HFFc6 (cell line): ENCODE measurements at regions not wholly inside any gene's neighbourhood (a gene's known extent, or its start where the extent isn't known, plus 50 kb on each side); places are given as distances from the start of the nearest gene placed in this dataset.
"Not testable (repeated sequence)": the region's sequence is repeated elsewhere in the genome, so short reads cannot be mapped to it uniquely, and the experiment has no call there.

Source experiments
- DNase-seq: peaks from one replicate; pipeline ENCODE4 v3.0.0-alpha.2; 2018
- H3K27ac Mint-ChIP-seq: 2 replicates; pipeline ENCODE4 v1.8.0; 2020; ENCODE audit warnings: mild to moderate bottlenecking, mixed read lengths
- H3K27me3 Mint-ChIP-seq: 2 replicates; pipeline ENCODE4 v1.8.0; 2021; ENCODE audit warnings: mild to moderate bottlenecking, moderate library complexity, mixed read lengths; ENCODE audit not compliant: insufficient read depth
- H3K36me3 Mint-ChIP-seq: 2 replicates; pipeline ENCODE4 v1.8.0; 2021; ENCODE audit warnings: low read depth, mixed read lengths
- H3K4me1 Mint-ChIP-seq: 2 replicates; pipeline ENCODE4 v1.8.0; 2020; ENCODE audit warnings: low read depth, mixed read lengths
- H3K4me3 Mint-ChIP-seq: 2 replicates; pipeline ENCODE4 v1.8.0; 2020; ENCODE audit warnings: mild to moderate bottlenecking, moderate library complexity, mixed read lengths
- H3K9me3 Mint-ChIP-seq: 2 replicates; pipeline ENCODE4 v1.8.0; 2020; ENCODE audit warnings: mild to moderate bottlenecking, mixed read lengths
- CTCF ChIP-seq: fragments of 200-600 bp; sonication (generic); IDR thresholded peaks from 2 replicates; pipeline ENCODE4 v1.5.0; 2021; ENCODE audit warnings: antibody characterized with exemption, mild to moderate bottlenecking

GRCh38 chr9:124084087-124084486 lies 72.5 kb downstream of the LHX2 start:
- H3K27me3 Mint-ChIP-seq: peaks cover 15% of the 10 kb centered on the region
- H3K4me3 Mint-ChIP-seq: no peak overlapping the region
- H3K27ac Mint-ChIP-seq: no peak overlapping the region
- no peak for DNase-seq
- peaks cover 11% of the 10 kb centered on the region; the same call in 1 of the 2 replicates for H3K36me3 Mint-ChIP-seq
- no peak for TF ChIP-seq CTCF
- peaks cover 22% of the 10 kb centered on the region for H3K9me3 Mint-ChIP-seq
- peaks cover 8% of the 10 kb centered on the region for H3K4me1 Mint-ChIP-seq

GRCh38 chr9:124087226-124087625 lies 75.7 kb downstream of the LHX2 start:
- H3K27ac Mint-ChIP-seq: no peak overlapping the region
- H3K27me3 Mint-ChIP-seq: peaks cover 19% of the 10 kb centered on the region
- no peak for DNase-seq
- peaks cover 11% of the 10 kb centered on the region; the same call in 1 of the 2 replicates for H3K36me3 Mint-ChIP-seq
- H3K4me1 Mint-ChIP-seq: no peaks in the 10 kb centered on the region
- H3K4me3 Mint-ChIP-seq: no peak overlapping the region
- no peak for TF ChIP-seq CTCF
- H3K9me3 Mint-ChIP-seq: peaks cover 22% of the 10 kb centered on the region

- H3K27me3 Mint-ChIP-seq: peaks cover 25% of the 10 kb centered on the region
- peaks cover 11% of the 10 kb centered on the region; the same call in 1 of the 2 replicates for H3K36me3 Mint-ChIP-seq
- TF ChIP-seq CTCF: no peak
- peaks cover 22% of the 10 kb centered on the region for H3K9me3 Mint-ChIP-seq
- H3K27ac Mint-ChIP-seq: no peak overlapping the region
- no peak overlapping the region for H3K4me3 Mint-ChIP-seq
- DNase-seq: no peak
- H3K4me1 Mint-ChIP-seq: no peaks in the 10 kb centered on the region
These were observed 76.9 kb downstream of the LHX2 start for GRCh38 chr9:124088476-124088837.

- not testable (repeated sequence) for DNase-seq, H3K4me1 Mint-ChIP-seq, H3K4me3 Mint-ChIP-seq, H3K27ac Mint-ChIP-seq
- Mint-ChIP-seq H3K27me3 (peaks cover 28% of the 10 kb centered on the region), H3K9me3 (peaks cover 19% of the 10 kb centered on the region), H3K36me3 (peaks cover 11% of the 10 kb centered on the region; the same call in 1 of the 2 replicates)
These were observed 78.3 kb downstream of the LHX2 start for GRCh38 chr9:124089631-124090488.

- H3K4me1 Mint-ChIP-seq: no peaks in the 10 kb centered on the region
- no peak overlapping the region for H3K4me3 Mint-ChIP-seq
- H3K27me3 Mint-ChIP-seq: peaks cover 64% of the 10 kb centered on the region
- no peaks in the 10 kb centered on the region for H3K9me3 Mint-ChIP-seq
- no peak for DNase-seq
- no peak for TF ChIP-seq CTCF
- H3K36me3 Mint-ChIP-seq: no peaks in the 10 kb centered on the region
- no peak overlapping the region for H3K27ac Mint-ChIP-seq
These were observed 86.8 kb downstream of the LHX2 start for GRCh38 chr9:124098141-124098905.

- H3K27me3 Mint-ChIP-seq: peaks cover 62% of the 10 kb centered on the region
- no peaks in the 10 kb centered on the region for H3K36me3 Mint-ChIP-seq
- H3K9me3 Mint-ChIP-seq: no peaks in the 10 kb centered on the region
- no peaks in the 10 kb centered on the region for H3K4me1 Mint-ChIP-seq
- no peak overlapping the region for H3K4me3 Mint-ChIP-seq
- no peak overlapping the region for H3K27ac Mint-ChIP-seq
- no peak for TF ChIP-seq CTCF
- no peak for DNase-seq
These were observed 88.3 kb downstream of the LHX2 start for GRCh38 chr9:124099860-124100259.
